ENCODE measurements at regions not wholly inside any gene's neighbourhood (a gene's known extent, or its start where the extent isn't known, plus 50 kb on each side); places are given as distances from the start of the nearest gene placed in this dataset.

- no peak for TF ChIP-seq CTCF (IDR thresholded peaks at IDR 0.05; ENCODE audit: low read depth, low read length)
- TF ChIP-seq EZH2phosphoT487 (IDR thresholded peaks at IDR 0.05; ENCODE audit: low read depth): no peak
Observed at GRCh38 chr7:23893942-23894891, 184.2 kb downstream of the STK31 start.
